IMR-90 (cell line): ENCODE measurements at regions not wholly inside any gene's neighbourhood (a gene's known extent, or its start where the extent isn't known, plus 50 kb on each side); places are given as distances from the start of the nearest gene placed in this dataset.
A peak's percentile ranks its signal among the peaks of the same experiment; 100 is the strongest.

Source experiments
- ATAC-seq: fragments of 200-7000 bp; cut with Tn5 transposase; 2 replicates; pipeline ENCODE4 v1.9.1; 2020; ENCODE audit warnings: low read depth, mild to moderate bottlenecking, moderate library complexity
- BruUV-seq: library from RNA; stranded (reverse); fragments of 400-500 nt; replicated peaks from 2 replicates; lab custom pipeline; 2021; lab: Mats Ljungman, UMichigan
- CTCF ChIA-PET: fragments of 300-600 bp; formaldehyde crosslinking; extraction: SDS; loops from one replicate; lab custom pipeline; 2021; ENCODE audit warnings: antibody characterized with exemption; lab: Yijun Ruan, JAX
- POLR2A ChIA-PET: fragments of 300-600 bp; sonication (Branson Sonifier 250); formaldehyde crosslinking; loops from one replicate; lab custom pipeline; 2022; ENCODE audit warnings: antibody characterized with exemption; ENCODE audit not compliant: unreplicated experiment; lab: Charles Lee
- DNase-seq: peaks from one replicate; pipeline ENCODE4 v3.0.0; 2013
- H2AFZ ChIP-seq: replicated peaks from 2 replicates; pipeline ENCODE3; 2013; ENCODE audit warnings: low read length, mild to moderate bottlenecking; ENCODE audit not compliant: poor library complexity
- H2AK5ac ChIP-seq: 2 replicates; pipeline ENCODE4 v1.6.1; 2013; ENCODE audit warnings: low read depth, low read length, inconsistent platforms
- H2AK9ac ChIP-seq: replicated peaks from 2 replicates; pipeline ENCODE3; 2013; ENCODE audit warnings: mild to moderate bottlenecking, low read depth, low read length, moderate library complexity; ENCODE audit not compliant: poor library complexity
- H2BK120ac ChIP-seq: 2 replicates; pipeline ENCODE4 v1.6.1; 2013; ENCODE audit warnings: low read depth, low read length, inconsistent platforms
- H2BK15ac ChIP-seq: 3 replicates; pipeline ENCODE4 v1.6.1; 2013; ENCODE audit warnings: low read depth, low read length, inconsistent platforms
- H2BK20ac ChIP-seq: 2 replicates; pipeline ENCODE4 v1.6.1; 2013; ENCODE audit warnings: low read depth, mild to moderate bottlenecking, inconsistent platforms, low read length, moderate library complexity
- H2BK5ac ChIP-seq: 2 replicates; pipeline ENCODE4 v1.6.1; 2013; ENCODE audit warnings: mild to moderate bottlenecking, low read depth, low read length, inconsistent platforms; ENCODE audit not compliant: poor library complexity, severe bottlenecking
- H3K14ac ChIP-seq: replicated peaks from 2 replicates; pipeline ENCODE4 v1.6.1; 2013; ENCODE audit warnings: low read depth, low read length, inconsistent platforms
- H3K18ac ChIP-seq: 2 replicates; pipeline ENCODE4 v1.6.1; 2013; ENCODE audit warnings: low read depth, low read length, control low read depth
- H3K23ac ChIP-seq: 2 replicates; pipeline ENCODE4 v1.6.1; 2013; ENCODE audit warnings: low read depth, low read length, inconsistent platforms
- H3K27ac ChIP-seq: 2 replicates; pipeline ENCODE4 v1.5.1; 2013; ENCODE audit warnings: mild to moderate bottlenecking, control low read depth, low read length; ENCODE audit not compliant: insufficient read depth
- H3K27me3 ChIP-seq: 2 replicates; pipeline ENCODE4 v1.6.1; 2013; ENCODE audit warnings: low read length; ENCODE audit not compliant: control insufficient read depth, insufficient read depth
- H3K36me3 ChIP-seq: 2 replicates; pipeline ENCODE4 v1.6.1; 2013; ENCODE audit warnings: low read length, mixed read lengths; ENCODE audit not compliant: control insufficient read depth, insufficient read depth
- H3K4ac ChIP-seq: 2 replicates; pipeline ENCODE4 v1.6.1; 2013; ENCODE audit warnings: low read depth, low read length, inconsistent platforms
- H3K4me1 ChIP-seq: 2 replicates; pipeline ENCODE4 v1.6.1; 2013; ENCODE audit warnings: low read length, mixed read lengths; ENCODE audit not compliant: control insufficient read depth, insufficient read depth
- H3K4me2 ChIP-seq: 2 replicates; pipeline ENCODE4 v1.6.1; 2013; ENCODE audit warnings: low read depth, mild to moderate bottlenecking, control low read depth, low read length, moderate library complexity
- H3K4me3 ChIP-seq: 2 replicates; pipeline ENCODE4 v1.5.1; 2013; ENCODE audit warnings: low read depth, mild to moderate bottlenecking, control low read depth, low read length, moderate library complexity; ENCODE audit not compliant: insufficient read depth
- H3K56ac ChIP-seq: 2 replicates; pipeline ENCODE4 v1.6.1; 2013; ENCODE audit warnings: low read length, inconsistent platforms; ENCODE audit not compliant: insufficient read depth; ENCODE audit errors: extremely low read depth
- H3K79me1 ChIP-seq, 2 experiments: 2 replicates each; pipeline ENCODE4 v1.6.1; 2013; ENCODE audit warnings: low read length in 2 of 2, inconsistent platforms in 1 of 2, low read depth in 1 of 2
- H3K9ac ChIP-seq: 2 replicates; pipeline ENCODE4 v1.6.1; 2013; ENCODE audit warnings: low read depth, low read length, control low read depth
- H3K9me1 ChIP-seq: 2 replicates; pipeline ENCODE4 v1.6.1; 2013; ENCODE audit warnings: low read length, inconsistent platforms; ENCODE audit not compliant: insufficient read depth
- H3K9me3 ChIP-seq: 2 replicates; pipeline ENCODE4 v1.6.1; 2013; ENCODE audit warnings: low read length; ENCODE audit not compliant: control insufficient read depth, insufficient read depth
- H4K20me1 ChIP-seq: 2 replicates; pipeline ENCODE4 v1.6.1; 2013; ENCODE audit warnings: low read length, inconsistent platforms; ENCODE audit not compliant: insufficient read depth
- H4K5ac ChIP-seq: 2 replicates; pipeline ENCODE4 v1.6.1; 2013; ENCODE audit warnings: mild to moderate bottlenecking, low read depth, low read length, control low read depth
- H4K8ac ChIP-seq, 2 experiments: 2 replicates each; pipeline ENCODE4 v1.6.1; 2013; ENCODE audit warnings: low read depth in 2 of 2, low read length in 2 of 2, control low read depth in 1 of 2, inconsistent platforms in 1 of 2
- H4K91ac ChIP-seq: 2 replicates; pipeline ENCODE4 v1.6.1; 2013; ENCODE audit warnings: low read depth, low read length, inconsistent platforms; ENCODE audit not compliant: insufficient read depth
- MAFK ChIP-seq: IDR thresholded peaks from 2 replicates; pipeline ENCODE4 v1.6.1; 2012; ENCODE audit warnings: low read depth, low read length, improper control_type of control experiment
- MAZ ChIP-seq: IDR thresholded peaks from 2 replicates; pipeline ENCODE4 v1.6.1; 2012; ENCODE audit warnings: low read depth, mild to moderate bottlenecking, low read length, improper control_type of control experiment, moderate library complexity, borderline replicate concordance
- MXI1 ChIP-seq: IDR thresholded peaks from 2 replicates; pipeline ENCODE4 v1.6.1; 2012; ENCODE audit warnings: low read depth, mild to moderate bottlenecking, low read length, moderate library complexity, borderline replicate concordance
- POLR2A ChIP-seq: IDR thresholded peaks from 2 replicates; pipeline ENCODE4 v1.6.1; 2012; ENCODE audit warnings: mild to moderate bottlenecking, low read depth, low read length
- RAD21 ChIP-seq: IDR thresholded peaks from 2 replicates; pipeline ENCODE4 v1.6.1; 2012; ENCODE audit warnings: low read length, improper control_type of control experiment
- RFX5 ChIP-seq: IDR thresholded peaks from 2 replicates; pipeline ENCODE4 v1.8.0; 2012; ENCODE audit warnings: low read depth, mild to moderate bottlenecking, low read length, moderate library complexity
- SMC3 ChIP-seq: fragments of 150-350 bp; IDR thresholded peaks from 2 replicates; pipeline ENCODE4 v1.6.1; 2016; ENCODE audit warnings: low read depth, mild to moderate bottlenecking, antibody characterized with exemption, low read length, moderate library complexity
- WGBS, 2 experiments: methylation state at CpG; one replicate each; pipeline versions ENCODE4 v1.1.5 to v1.1.7; 2013; ENCODE audit warnings: missing lambda C conversion rate in 2 of 2; ENCODE audit not compliant: insufficient read length in 1 of 2; ENCODE audit errors: extremely low coverage in 2 of 2; 5-methylcytosine and 5-hydroxymethylcytosine counted together
- dilution Hi-C: fragments of 300-500 bp; cut with HindIII; formaldehyde crosslinking; loops from one replicate; pipeline ENCODE4 v1.14.3; 2018; ENCODE audit warnings: low sequenced_read_pairs; ENCODE audit not compliant: unreplicated experiment
- in situ Hi-C: fragments of 300-500 bp; cut with MboI; formaldehyde crosslinking; loops from 3 replicates; pipeline ENCODE4 v1.14.3; 2019; ENCODE audit warnings: low sequenced_read_pairs, inconsistent platforms, mixed read lengths
- intact Hi-C: fragments of 100-400 bp; cut with micrococcal nuclease; formaldehyde crosslinking; loops from 2 replicates; pipeline ENCODE4 v1.10.0; 2022
- TF ChIP-seq, protein P1 (sequence below): fragments of 150-350 bp; IDR thresholded peaks from 2 replicates; pipeline ENCODE4 v1.6.1; 2017; ENCODE audit warnings: mild to moderate bottlenecking, antibody characterized with exemption, low read length, low read depth
- TF ChIP-seq, protein P2 (sequence below): conservative IDR thresholded peaks from 2 replicates; pipeline ENCODE4 v1.5.1; 2012; ENCODE audit warnings: mild to moderate bottlenecking, low read depth, low read length, improper control_type of control experiment

DNA sequence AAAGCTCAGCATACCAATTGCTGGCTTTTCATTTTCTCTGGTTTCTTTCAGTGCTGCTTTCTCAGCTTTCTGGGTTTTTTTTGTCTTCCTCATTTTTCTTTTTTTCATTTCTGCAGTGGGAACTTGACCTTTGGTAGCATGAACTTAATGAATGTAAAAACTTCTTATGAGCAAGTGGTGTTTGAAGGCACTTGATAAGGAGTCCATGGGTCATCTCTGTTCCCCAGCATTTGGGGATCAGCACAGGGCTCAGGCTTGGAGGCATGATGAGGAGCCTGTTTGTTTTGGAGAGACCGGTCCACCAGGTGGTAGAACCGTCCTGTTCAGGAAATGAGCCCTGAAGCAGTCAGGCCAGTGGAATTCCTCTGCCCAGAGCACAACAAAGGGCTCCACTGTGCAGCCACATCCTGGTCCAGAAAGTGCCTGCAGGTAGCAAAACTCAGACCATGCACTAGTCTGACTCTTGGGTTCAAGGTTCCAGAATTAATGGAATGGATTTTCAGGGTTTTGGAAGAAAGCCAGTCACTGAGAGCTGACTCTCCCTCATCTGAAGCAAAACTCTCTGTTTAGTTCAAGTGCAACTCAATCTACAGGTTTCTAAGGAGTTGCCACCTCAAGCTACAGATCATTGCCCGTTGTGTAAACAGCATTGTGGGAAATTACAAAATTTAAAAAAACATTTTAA, 52.3 kb upstream of the ADGRF1 start:
- no TSS peak for BruUV-seq
- dilution Hi-C loops, result no loop called here

More for the DNA sequence above, 52.3 kb upstream of the ADGRF1 start:
- no peak overlapping the region for H4K5ac ChIP-seq
- CTCF ChIA-PET, result interaction anchor here (1.3 to 1.6 kb wide), 2 partner anchors 10 to 215 kb away, joined by 5 to 7 read pairs; partner anchors contain the start of gene TNFRSF21
- ATAC-seq (no peak), DNase-seq (peak; percentile 13)
- no peak overlapping the region for H4K91ac ChIP-seq
- H3K36me3 ChIP-seq, result no peaks in the 10 kb centered on the region
- H4K20me1 ChIP-seq, result no peaks in the 10 kb centered on the region
- POLR2A ChIA-PET, result no interaction called here
- H3K9me1 ChIP-seq, result no peaks in the 10 kb centered on the region
- no peak overlapping the region for H2AFZ ChIP-seq
- no peak overlapping the region for H3K56ac ChIP-seq
- H3K14ac ChIP-seq, result no peak overlapping the region
- H3K27ac ChIP-seq, result no peak overlapping the region
- WGBS, 2 experiments, result 50% methylated on average over 2 of the region's 3 CpGs; no CpG with 5 or more reads in 1 of the 2 experiments
- H2BK5ac ChIP-seq, result no peak overlapping the region
- no peak overlapping the region for H2BK20ac ChIP-seq
- no peak overlapping the region for H3K4me3 ChIP-seq
- no peak overlapping the region for H3K9ac ChIP-seq
- H3K18ac ChIP-seq, result no peak overlapping the region
- in situ Hi-C loops, result no loop called here
- intact Hi-C loops, result no loop called here
- H4K8ac ChIP-seq, result no peak overlapping the region
- no peak overlapping the region for H2AK5ac ChIP-seq
- no peak overlapping the region for H3K23ac ChIP-seq
- H2BK15ac ChIP-seq, result no peak overlapping the region
- H2AK9ac ChIP-seq, result no peak overlapping the region
- H3K4me2 ChIP-seq, result no peak overlapping the region
- no peak for TF ChIP-seq POLR2A
- TF ChIP-seq, protein P1, sequence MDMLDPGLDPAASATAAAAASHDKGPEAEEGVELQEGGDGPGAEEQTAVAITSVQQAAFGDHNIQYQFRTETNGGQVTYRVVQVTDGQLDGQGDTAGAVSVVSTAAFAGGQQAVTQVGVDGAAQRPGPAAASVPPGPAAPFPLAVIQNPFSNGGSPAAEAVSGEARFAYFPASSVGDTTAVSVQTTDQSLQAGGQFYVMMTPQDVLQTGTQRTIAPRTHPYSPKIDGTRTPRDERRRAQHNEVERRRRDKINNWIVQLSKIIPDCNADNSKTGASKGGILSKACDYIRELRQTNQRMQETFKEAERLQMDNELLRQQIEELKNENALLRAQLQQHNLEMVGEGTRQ, result no peak
- no peak for TF ChIP-seq MAFK
- TF ChIP-seq, protein P2, sequence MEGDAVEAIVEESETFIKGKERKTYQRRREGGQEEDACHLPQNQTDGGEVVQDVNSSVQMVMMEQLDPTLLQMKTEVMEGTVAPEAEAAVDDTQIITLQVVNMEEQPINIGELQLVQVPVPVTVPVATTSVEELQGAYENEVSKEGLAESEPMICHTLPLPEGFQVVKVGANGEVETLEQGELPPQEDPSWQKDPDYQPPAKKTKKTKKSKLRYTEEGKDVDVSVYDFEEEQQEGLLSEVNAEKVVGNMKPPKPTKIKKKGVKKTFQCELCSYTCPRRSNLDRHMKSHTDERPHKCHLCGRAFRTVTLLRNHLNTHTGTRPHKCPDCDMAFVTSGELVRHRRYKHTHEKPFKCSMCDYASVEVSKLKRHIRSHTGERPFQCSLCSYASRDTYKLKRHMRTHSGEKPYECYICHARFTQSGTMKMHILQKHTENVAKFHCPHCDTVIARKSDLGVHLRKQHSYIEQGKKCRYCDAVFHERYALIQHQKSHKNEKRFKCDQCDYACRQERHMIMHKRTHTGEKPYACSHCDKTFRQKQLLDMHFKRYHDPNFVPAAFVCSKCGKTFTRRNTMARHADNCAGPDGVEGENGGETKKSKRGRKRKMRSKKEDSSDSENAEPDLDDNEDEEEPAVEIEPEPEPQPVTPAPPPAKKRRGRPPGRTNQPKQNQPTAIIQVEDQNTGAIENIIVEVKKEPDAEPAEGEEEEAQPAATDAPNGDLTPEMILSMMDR, result no peak
- no peak for TF ChIP-seq RFX5
- TF ChIP-seq SMC3, result no peak
- no peak for TF ChIP-seq MAZ
- no peak for TF ChIP-seq RAD21
- TF ChIP-seq MXI1, result no peak
- no peaks in the 10 kb centered on the region for H3K9me3 ChIP-seq
- H3K4ac ChIP-seq, result no peak overlapping the region
- no peak overlapping the region for H2BK120ac ChIP-seq
- H3K79me1 ChIP-seq, result no peaks in the 10 kb centered on the region
- H3K27me3 ChIP-seq, result peaks cover 6% of the 10 kb centered on the region; the same call in 1 of the 2 replicates
- H3K4me1 ChIP-seq, result no peaks in the 10 kb centered on the region
